ENCODE measurements at regions not wholly inside any gene's neighbourhood (a gene's known extent, or its start where the extent isn't known, plus 50 kb on each side); places are given as distances from the start of the nearest gene placed in this dataset.

- no peak for TF ChIP-seq CTCF (conservative IDR thresholded peaks at IDR 0.05)
- TF ChIP-seq ZFX (IDR thresholded peaks at IDR 0.05): no peak
- no peak overlapping the region for H3K27ac ChIP-seq
Measured at GRCh38 chr6:168721571-168721970, 280.6 kb downstream of the SMOC2 start.

- H3K27ac ChIP-seq: no peak overlapping the region
- TF ChIP-seq CTCF (conservative IDR thresholded peaks at IDR 0.05): no peak
- no peak for TF ChIP-seq ZFX (IDR thresholded peaks at IDR 0.05)
Measured at GRCh38 chr6:168719901-168720300, 278.9 kb downstream of the SMOC2 start.

- no peak for TF ChIP-seq ZFX (IDR thresholded peaks at IDR 0.05)
- no peak for TF ChIP-seq CTCF (conservative IDR thresholded peaks at IDR 0.05)
- no peak overlapping the region for H3K27ac ChIP-seq
Measured at GRCh38 chr6:168718821-168719475, 278.0 kb downstream of the SMOC2 start.
